ENCODE measurements at regions not wholly inside any gene's neighbourhood (a gene's known extent, or its start where the extent isn't known, plus 50 kb on each side); places are given as distances from the start of the nearest gene placed in this dataset.

GRCh38 chr3:107313711-107314110 lies 63.5 kb upstream of the CCDC54 start:
- Histone ChIP-seq H2AFZ (ENCODE audit: low read depth) (no peak overlapping the region), H3K4me3 (ENCODE audit: low read depth in 2 of 2, low read length in 1 of 2) (no peak overlapping the region), H3K4me1 (ENCODE audit: control insufficient read depth in 1 of 2, insufficient read depth in 2 of 2, low read depth in 1 of 2, low read length in 1 of 2) (no peaks in the 10 kb centered on the region), H3K36me3 (replicated peaks in 1 of 2; ENCODE audit: control insufficient read depth in 1 of 2, insufficient read depth in 2 of 2, low read length in 1 of 2) (no peaks in the 10 kb centered on the region), H3K79me2 (ENCODE audit: insufficient read depth) (no peaks in the 10 kb centered on the region), H3F3A (replicated peaks; ENCODE audit: insufficient read depth) (no peaks in the 10 kb centered on the region), H4K20me1 (ENCODE audit: insufficient read depth) (no peaks in the 10 kb centered on the region), H3K4me2 (no peak overlapping the region), H3K9me2 (no peaks in the 10 kb centered on the region), H3K27me3 (ENCODE audit: insufficient read depth) (no peaks in the 10 kb centered on the region), H3K9ac (no peak overlapping the region), H3K9me3 (no peaks in the 10 kb centered on the region), H3K27ac (ENCODE audit: low read depth in 2 of 2, low read length in 1 of 2) (no peak overlapping the region)
- DNase-seq: no peak
- TF ChIP-seq SMC3 (IDR thresholded peaks at IDR 0.05; ENCODE audit: low read depth, low read length) (no peak), TCF12 (IDR thresholded peaks at IDR 0.05) (no peak), JUND (IDR thresholded peaks at IDR 0.05) (no peak), ELF1 (IDR thresholded peaks at IDR 0.05) (no peak), IRF3 (IDR thresholded peaks at IDR 0.05; ENCODE audit: low read depth, low read length) (no peak), NRF1 (IDR thresholded peaks at IDR 0.05; ENCODE audit: low read depth, low read length) (no peak), TEAD4 (IDR thresholded peaks at IDR 0.05; ENCODE audit: borderline replicate concordance, insufficient read depth) (no peak), USF1 (IDR thresholded peaks at IDR 0.05; ENCODE audit: borderline replicate concordance, low read depth) (no peak), FOXJ3 (CRISPR knock-in tag; IDR thresholded peaks at IDR 0.05) (no peak), RCOR1 (IDR thresholded peaks at IDR 0.05; ENCODE audit: low read length) (no peak), USF2 (IDR thresholded peaks at IDR 0.05; ENCODE audit: borderline replicate concordance, low read depth, low read length) (no peak), RXRA (IDR thresholded peaks at IDR 0.05; ENCODE audit: borderline replicate concordance, low read depth) (no peak), GATA2 (CRISPR knock-in tag; IDR thresholded peaks at IDR 0.05) (no peak)
- POLR2A ChIA-PET: no interaction called here
- WGBS (ENCODE audit: low lambda C conversion rate): 51% methylated on average over 3 of the region's 3 CpGs
- CTCF ChIA-PET: no interaction called here

- no peaks in the 10 kb centered on the region for H4K20me1 ChIP-seq (ENCODE audit: insufficient read depth)
- H2AFZ ChIP-seq (ENCODE audit: low read depth): no peak overlapping the region; the same call in 1 of the 2 replicates
- H3K27ac ChIP-seq (ENCODE audit: low read depth in 2 of 2, low read length in 1 of 2): no peak overlapping the region
- no peaks in the 10 kb centered on the region for H3K4me1 ChIP-seq (ENCODE audit: control insufficient read depth in 1 of 2, insufficient read depth in 2 of 2, low read depth in 1 of 2, low read length in 1 of 2)
- H3K9me2 ChIP-seq: no peaks in the 10 kb centered on the region
- H3K4me3 ChIP-seq (ENCODE audit: low read depth in 2 of 2, low read length in 1 of 2): no peak overlapping the region
- no peaks in the 10 kb centered on the region for H3K79me2 ChIP-seq (ENCODE audit: insufficient read depth)
- 74% methylated on average over 4 of the region's 4 CpGs for WGBS (ENCODE audit: low lambda C conversion rate)
- no peaks in the 10 kb centered on the region for H3K36me3 ChIP-seq (replicated peaks in 1 of 2; ENCODE audit: control insufficient read depth in 1 of 2, insufficient read depth in 2 of 2, low read length in 1 of 2)
- POLR2A ChIA-PET: no interaction called here
- H3K9ac ChIP-seq: no peak overlapping the region
- CTCF ChIA-PET: interaction anchor here (1.5 kb wide), 1 partner anchor 44 kb away, joined by 4 read pairs; no protein-coding TSS in a partner anchor
- H3K27me3 ChIP-seq (ENCODE audit: insufficient read depth): no peaks in the 10 kb centered on the region
- H3K9me3 ChIP-seq: no peaks in the 10 kb centered on the region
- no peak overlapping the region for H3K4me2 ChIP-seq
- DNase-seq: no peak
- no peaks in the 10 kb centered on the region for H3F3A ChIP-seq (replicated peaks; ENCODE audit: insufficient read depth)
- TF ChIP-seq YY1 (IDR thresholded peaks at IDR 0.05; ENCODE audit: low read depth): no peak
- no peak for TF ChIP-seq POLR2AphosphoS5 (IDR thresholded peaks at IDR 0.05; ENCODE audit: low read depth, low read length)
- no peak for TF ChIP-seq IRF3 (IDR thresholded peaks at IDR 0.05; ENCODE audit: low read depth, low read length)
- TF ChIP-seq CTCF (IDR thresholded peaks at IDR 0.05): no peak
- no peak for TF ChIP-seq TAF1 (IDR thresholded peaks at IDR 0.05; ENCODE audit: borderline replicate concordance, low read depth, low read length)
- no peak for TF ChIP-seq EP300 (IDR thresholded peaks at IDR 0.05; ENCODE audit: borderline replicate concordance in 1 of 2, low read depth in 1 of 2, low read length in 1 of 2)
- TF ChIP-seq FOSL2 (IDR thresholded peaks at IDR 0.05; ENCODE audit: borderline replicate concordance, low read depth): no peak
- TF ChIP-seq MAX (IDR thresholded peaks at IDR 0.05; ENCODE audit: low read depth): no peak
- TF ChIP-seq TEAD4 (IDR thresholded peaks at IDR 0.05; ENCODE audit: borderline replicate concordance, insufficient read depth): no peak
- no peak for TF ChIP-seq MEF2A (IDR thresholded peaks at IDR 0.05; ENCODE audit: borderline replicate concordance, low read depth)
- no peak for TF ChIP-seq GATA2 (CRISPR knock-in tag; IDR thresholded peaks at IDR 0.05)
- no peak for TF ChIP-seq CHD2 (IDR thresholded peaks at IDR 0.05; ENCODE audit: low read length, partially characterized antibody)
Observed at GRCh38 chr3:107315141-107315540, 62.1 kb upstream of the CCDC54 start.

All from SK-N-SH (cell line).